Stomach (tissue), 4 donors: ENCODE measurements at regions not wholly inside any gene's neighbourhood (a gene's known extent, or its start where the extent isn't known, plus 50 kb on each side); places are given as distances from the start of the nearest gene placed in this dataset.

Experiments
- CTCF ChIP-seq, 7 experiments: fragments of 450-650 bp in 4 of 7; fragments of 200-600 bp in 3 of 7; sonication (generic) in 3 of 7; IDR thresholded peaks; one replicate each; pipeline ENCODE4 v1.5.1; 2016 to 2019; ENCODE audit warnings: antibody characterized with exemption in 7 of 7, control low read depth in 2 of 7, mild to moderate bottlenecking in 1 of 7
- EP300 ChIP-seq: sonication (generic); formaldehyde crosslinking; IDR thresholded peaks from one replicate; pipeline ENCODE4 v1.6.1; 2017; ENCODE audit warnings: antibody characterized with exemption
- POLR2A ChIP-seq, 4 donors: fragments of 450-650 bp; IDR thresholded peaks; one replicate each; pipeline ENCODE4 v1.6.1; 2016; ENCODE audit warnings: antibody characterized with exemption in 4 of 4, control low read depth in 2 of 4, mild to moderate bottlenecking in 1 of 4, moderate library complexity in 1 of 4
- POLR2AphosphoS5 ChIP-seq, 3 donors: sonication (generic); formaldehyde crosslinking; IDR thresholded peaks; one replicate each; pipeline ENCODE4 v1.6.1; 2016; ENCODE audit warnings: antibody characterized with exemption in 3 of 3

GRCh38 chr4:151953795-151954372 lies 193.1 kb upstream of the GATB start:
- TF ChIP-seq CTCF (IDR thresholded peaks at IDR 0.05) (no peak), EP300 (no peak), POLR2A (IDR thresholded peaks at IDR 0.05) (no peak), POLR2AphosphoS5 (IDR thresholded peaks at IDR 0.05) (no peak)
